SK-N-SH (cell line): ENCODE measurements at regions not wholly inside any gene's neighbourhood (a gene's known extent, or its start where the extent isn't known, plus 50 kb on each side); places are given as distances from the start of the nearest gene placed in this dataset.

ENCODE experiments used
- CTCF ChIA-PET: fragments of 300-600, 350-600 bp; formaldehyde crosslinking; extraction: SDS; loops from one replicate; lab custom pipeline; 2021; lab: Yijun Ruan, JAX
- POLR2A ChIA-PET: fragments of 350-600 bp; sonication (Branson Sonifier 250); formaldehyde crosslinking; extraction: SDS; loops from one replicate; lab custom pipeline; 2020; ENCODE audit warnings: antibody characterized with exemption, inconsistent platforms; lab: Yijun Ruan, JAX
- DNase-seq: peaks from one replicate; pipeline ENCODE4 v3.0.0; 2012
- H2AFZ ChIP-seq: fragments of 200-600 bp; sonication (generic); 2 replicates; pipeline ENCODE4 v1.8.1; 2016; ENCODE audit warnings: antibody characterized with exemption, mild to moderate bottlenecking, low read depth
- H3F3A ChIP-seq: fragments of 200-600 bp; sonication (generic); replicated peaks from 2 replicates; pipeline ENCODE3; 2016; ENCODE audit warnings: antibody characterized with exemption, mild to moderate bottlenecking; ENCODE audit not compliant: insufficient read depth
- H3K27ac ChIP-seq, 2 experiments: fragments of 200-500 bp in 1 of 2; fragments of 200-600 bp in 1 of 2; sonication (Bioruptor generic) in 1 of 2; sonication (generic), shearing (Covaris generic) in 1 of 2; 2 replicates each; pipeline versions ENCODE4 v1.5.1 to v1.6.1; 2014 to 2016; ENCODE audit warnings: low read depth in 2 of 2, inconsistent platforms in 1 of 2, low read length in 1 of 2, mild to moderate bottlenecking in 1 of 2, mixed read lengths in 1 of 2
- H3K27me3 ChIP-seq: fragments of 200-600 bp; sonication (generic), shearing (Covaris generic); 2 replicates; pipeline ENCODE4 v1.6.1; 2016; ENCODE audit warnings: mixed run types; ENCODE audit not compliant: insufficient read depth
- H3K36me3 ChIP-seq, 2 experiments: fragments of 200-500 bp in 1 of 2; fragments of 200-600 bp in 1 of 2; sonication (Bioruptor generic) in 1 of 2; sonication (generic) in 1 of 2; replicated peaks in 1 of 2; 2 replicates each; pipeline versions ENCODE3 to v1.5.1; 2014 to 2016; ENCODE audit warnings: low read length in 1 of 2, mild to moderate bottlenecking in 1 of 2; ENCODE audit not compliant: insufficient read depth in 2 of 2, control insufficient read depth in 1 of 2
- H3K4me1 ChIP-seq, 2 experiments: fragments of 200-500 bp in 1 of 2; fragments of 200-600 bp in 1 of 2; sonication (Bioruptor generic) in 1 of 2; sonication (generic), shearing (Covaris generic) in 1 of 2; 2 replicates each; pipeline versions ENCODE4 v1.5.1 to v1.6.1; 2014 to 2016; ENCODE audit warnings: low read depth in 1 of 2, low read length in 1 of 2, mixed run types in 1 of 2; ENCODE audit not compliant: insufficient read depth in 2 of 2, control insufficient read depth in 1 of 2
- H3K4me2 ChIP-seq: fragments of 200-600 bp; sonication (generic), shearing (Covaris generic); 2 replicates; pipeline ENCODE4 v1.6.1; 2017; ENCODE audit warnings: mixed run types
- H3K4me3 ChIP-seq, 2 experiments: fragments of 200-500 bp in 1 of 2; fragments of 200-600 bp in 1 of 2; sonication (Bioruptor generic) in 1 of 2; sonication (generic), shearing (Covaris generic) in 1 of 2; 2 replicates each; pipeline versions ENCODE4 v1.5.1 to v1.8.1; 2014 to 2016; ENCODE audit warnings: low read depth in 2 of 2, inconsistent platforms in 1 of 2, low read length in 1 of 2, mild to moderate bottlenecking in 1 of 2, mixed read lengths in 1 of 2, moderate library complexity in 1 of 2
- H3K79me2 ChIP-seq: fragments of 200-600 bp; sonication (generic); 2 replicates; pipeline ENCODE4 v1.8.1; 2017; ENCODE audit warnings: mild to moderate bottlenecking; ENCODE audit not compliant: insufficient read depth
- H3K9ac ChIP-seq: fragments of 200-600 bp; sonication (generic); 2 replicates; pipeline ENCODE4 v1.6.1; 2017; ENCODE audit warnings: mixed run types
- H3K9me2 ChIP-seq: fragments of 200-600 bp; sonication (generic); 2 replicates; pipeline ENCODE4 v1.6.1; 2017; ENCODE audit warnings: mixed run types
- H3K9me3 ChIP-seq: fragments of 200-600 bp; sonication (generic); 2 replicates; pipeline ENCODE4 v1.6.1; 2017; ENCODE audit warnings: mixed run types, mild to moderate bottlenecking, moderate library complexity
- H4K20me1 ChIP-seq: fragments of 200-600 bp; sonication (generic); 2 replicates; pipeline ENCODE4 v1.6.1; 2017; ENCODE audit warnings: mild to moderate bottlenecking, mixed run types; ENCODE audit not compliant: insufficient read depth
- CTCF ChIP-seq: fragments of 200-600 bp; sonication (generic); IDR thresholded peaks from 2 replicates; pipeline ENCODE4 v1.6.1; 2017; ENCODE audit warnings: antibody characterized with exemption, mild to moderate bottlenecking, moderate library complexity
- ELF1 ChIP-seq: IDR thresholded peaks from 2 replicates; pipeline ENCODE4 v1.4.0; 2012
- GATA2 ChIP-seq: sonication (generic); formaldehyde crosslinking; IDR thresholded peaks from 2 replicates; pipeline ENCODE4 v1.5.0; 2020; ENCODE audit warnings: mild to moderate bottlenecking, missing genetic modification reagents
- MAX ChIP-seq: IDR thresholded peaks from 2 replicates; pipeline ENCODE4 v1.4.0; 2012; ENCODE audit warnings: low read depth
- MEF2A ChIP-seq: IDR thresholded peaks from 2 replicates; pipeline ENCODE4 v1.4.0; 2012; ENCODE audit warnings: low read depth, borderline replicate concordance
- NFIC ChIP-seq: IDR thresholded peaks from 2 replicates; pipeline ENCODE4 v1.4.0; 2012; ENCODE audit warnings: borderline replicate concordance
- RCOR1 ChIP-seq: fragments of 150-350 bp; IDR thresholded peaks from 2 replicates; pipeline ENCODE4 v1.6.1; 2017; ENCODE audit warnings: antibody characterized with exemption, low read length
- REST ChIP-seq: IDR thresholded peaks from 2 replicates; pipeline ENCODE4 v1.6.1; 2012; ENCODE audit warnings: mild to moderate bottlenecking, low read depth, low read length, moderate library complexity
- TAF1 ChIP-seq: IDR thresholded peaks from 2 replicates; pipeline ENCODE4 v1.6.1; 2012; ENCODE audit warnings: low read depth, mild to moderate bottlenecking, low read length, moderate library complexity, borderline replicate concordance
- TCF12 ChIP-seq: IDR thresholded peaks from 2 replicates; pipeline ENCODE4 v1.4.0; 2012
- TEAD4 ChIP-seq: IDR thresholded peaks from 2 replicates; pipeline ENCODE4 v1.4.0; 2012; ENCODE audit warnings: mild to moderate bottlenecking, borderline replicate concordance; ENCODE audit not compliant: insufficient read depth
- USF2 ChIP-seq: fragments of 150-350 bp; IDR thresholded peaks from 2 replicates; pipeline ENCODE4 v1.6.1; 2017; ENCODE audit warnings: antibody characterized with exemption, low read length, low read depth, borderline replicate concordance
- YY1 ChIP-seq: IDR thresholded peaks from 2 replicates; pipeline ENCODE4 v1.4.0; 2012; ENCODE audit warnings: low read depth, mild to moderate bottlenecking
- ZBTB33 ChIP-seq: IDR thresholded peaks from 2 replicates; pipeline ENCODE4 v1.4.0; 2012; ENCODE audit warnings: low read depth, borderline replicate concordance
- WGBS: methylation state at CpG from one replicate; pipeline ENCODE4 v1.1.6; 2017; ENCODE audit warnings: low lambda C conversion rate; 5-methylcytosine and 5-hydroxymethylcytosine counted together

- WGBS, result 66% methylated on average over 9 of the region's 9 CpGs
- no peak overlapping the region for H3K4me3 ChIP-seq
- TF ChIP-seq ELF1 (no peak), CTCF (no peak), ZBTB33 (no peak), NFIC (no peak), MEF2A (no peak), MAX (no peak), TAF1 (no peak)
- H3K36me3 ChIP-seq, result no peaks in the 10 kb centered on the region
- no peak overlapping the region for H3K27ac ChIP-seq
- no peaks in the 10 kb centered on the region for H3K9me3 ChIP-seq
- peaks cover 0 to 14% of the 10 kb centered on the region in 2 experiments; a peak in 2 of 4 replicates for H3K4me1 ChIP-seq
- no peak for DNase-seq
- H4K20me1 ChIP-seq, result no peaks in the 10 kb centered on the region
- CTCF ChIA-PET, result interaction anchor here (0.9 to 3.2 kb wide), 5 partner anchors 18 to 309 kb away, joined by 3 to 12 read pairs (median 5); no protein-coding TSS in a partner anchor
- H3K9me2 ChIP-seq, result no peaks in the 10 kb centered on the region
- H3K9ac ChIP-seq, result no peak overlapping the region
- POLR2A ChIA-PET, result no interaction called here
- no peak overlapping the region for H3K4me2 ChIP-seq
- no peaks in the 10 kb centered on the region for H3F3A ChIP-seq
- no peaks in the 10 kb centered on the region; the same call in 1 of the 2 replicates for H3K27me3 ChIP-seq
- no peaks in the 10 kb centered on the region for H3K79me2 ChIP-seq
- H2AFZ ChIP-seq, result no peak overlapping the region
Measured at GRCh38 chr2:7405861-7406715, 488.9 kb downstream of the RNF144A start.

GRCh38 chr2:7407001-7407400 lies 489.8 kb downstream of the RNF144A start:
- no peaks in the 10 kb centered on the region; the same call in 1 of the 2 replicates for H3K27me3 ChIP-seq
- H3K9ac ChIP-seq, result no peak overlapping the region
- no peak for DNase-seq
- no peak overlapping the region for H3K4me3 ChIP-seq
- no peak overlapping the region for H2AFZ ChIP-seq
- CTCF ChIA-PET, result interaction anchor here (1.7 to 4.1 kb wide), 3 partner anchors 20 to 310 kb away, joined by 5 to 33 read pairs (median 12); no protein-coding TSS in a partner anchor
- POLR2A ChIA-PET, result no interaction called here
- no peak overlapping the region for H3K27ac ChIP-seq
- H3K4me1 ChIP-seq, result peaks cover 0 to 10% of the 10 kb centered on the region in 2 experiments; a peak in 2 of 4 replicates
- no peaks in the 10 kb centered on the region for H3K9me3 ChIP-seq
- no peaks in the 10 kb centered on the region for H3F3A ChIP-seq
- H4K20me1 ChIP-seq, result no peaks in the 10 kb centered on the region
- H3K36me3 ChIP-seq, result no peaks in the 10 kb centered on the region
- 74% methylated on average over 7 of the region's 7 CpGs for WGBS
- TF ChIP-seq TAF1 (no peak), USF2 (no peak), TCF12 (no peak), MEF2A (no peak), RCOR1 (no peak), REST (no peak), TEAD4 (no peak), GATA2 (CRISPR knock-in tag) (no peak), YY1 (no peak), ZBTB33 (no peak)
- TF ChIP-seq, all 33 proteins: peak for 0
- no peaks in the 10 kb centered on the region for H3K9me2 ChIP-seq
- H3K4me2 ChIP-seq, result no peak overlapping the region
- H3K79me2 ChIP-seq, result no peaks in the 10 kb centered on the region
